ENCODE measurements at regions not wholly inside any gene's neighbourhood (a gene's known extent, or its start where the extent isn't known, plus 50 kb on each side); places are given as distances from the start of the nearest gene placed in this dataset.

DNA sequence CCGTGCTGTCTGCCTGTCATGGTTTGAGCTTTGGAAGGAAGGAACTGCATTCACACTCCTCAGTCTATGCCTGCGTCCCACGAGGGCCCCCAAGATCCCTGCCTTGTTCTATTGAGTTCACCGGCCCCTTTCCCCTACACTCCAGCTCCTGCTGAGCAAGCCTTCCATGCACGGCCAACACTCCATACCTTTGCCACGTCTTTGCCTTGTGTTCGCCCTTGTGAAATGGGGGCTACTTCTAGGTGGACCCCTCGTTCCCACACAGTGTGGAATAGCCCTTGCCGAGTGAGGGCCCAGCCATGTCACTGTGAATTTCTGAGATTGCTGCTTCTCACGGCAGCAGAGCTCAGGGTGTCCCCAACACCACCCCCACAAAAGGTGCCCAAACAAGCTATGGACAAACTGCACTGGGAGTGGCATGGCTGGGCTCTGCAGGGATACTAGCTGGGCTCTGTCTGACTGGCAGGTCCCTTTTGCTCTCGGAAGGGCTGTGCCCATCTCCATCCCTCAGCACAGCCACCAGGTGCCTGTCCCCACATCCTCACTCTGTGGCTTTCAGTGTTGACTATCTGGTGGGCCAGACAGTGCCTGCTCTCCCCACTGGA is 67.9 kb upstream of the ADAMTS2 start:
- no peak for TF ChIP-seq ESRRG (CRISPR knock-in tag; IDR thresholded peaks at IDR 0.05)
- no peak for TF ChIP-seq ZC3H10 (CRISPR knock-in tag; IDR thresholded peaks at IDR 0.05)
- TF ChIP-seq PATZ1 (CRISPR knock-in tag; IDR thresholded peaks at IDR 0.05; ENCODE audit: borderline replicate concordance), result no peak
- no peak for TF ChIP-seq TOX (CRISPR knock-in tag; IDR thresholded peaks at IDR 0.05; ENCODE audit: borderline replicate concordance)
- no peak for TF ChIP-seq TSHZ2 (CRISPR knock-in tag; IDR thresholded peaks at IDR 0.05)
- TF ChIP-seq, protein P1, sequence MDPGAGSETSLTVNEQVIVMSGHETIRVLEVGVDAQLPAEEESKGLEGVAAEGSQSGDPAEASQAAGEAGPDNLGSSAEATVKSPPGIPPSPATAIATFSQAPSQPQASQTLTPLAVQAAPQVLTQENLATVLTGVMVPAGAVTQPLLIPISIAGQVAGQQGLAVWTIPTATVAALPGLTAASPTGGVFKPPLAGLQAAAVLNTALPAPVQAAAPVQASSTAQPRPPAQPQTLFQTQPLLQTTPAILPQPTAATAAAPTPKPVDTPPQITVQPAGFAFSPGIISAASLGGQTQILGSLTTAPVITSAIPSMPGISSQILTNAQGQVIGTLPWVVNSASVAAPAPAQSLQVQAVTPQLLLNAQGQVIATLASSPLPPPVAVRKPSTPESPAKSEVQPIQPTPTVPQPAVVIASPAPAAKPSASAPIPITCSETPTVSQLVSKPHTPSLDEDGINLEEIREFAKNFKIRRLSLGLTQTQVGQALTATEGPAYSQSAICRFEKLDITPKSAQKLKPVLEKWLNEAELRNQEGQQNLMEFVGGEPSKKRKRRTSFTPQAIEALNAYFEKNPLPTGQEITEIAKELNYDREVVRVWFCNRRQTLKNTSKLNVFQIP (CRISPR knock-in tag; IDR thresholded peaks at IDR 0.05; ENCODE audit: borderline replicate concordance, low read depth), result no peak
- TF ChIP-seq ZFP30 (CRISPR knock-in tag; IDR thresholded peaks at IDR 0.05), result no peak
- ATAC-seq, result no peak

DNA sequence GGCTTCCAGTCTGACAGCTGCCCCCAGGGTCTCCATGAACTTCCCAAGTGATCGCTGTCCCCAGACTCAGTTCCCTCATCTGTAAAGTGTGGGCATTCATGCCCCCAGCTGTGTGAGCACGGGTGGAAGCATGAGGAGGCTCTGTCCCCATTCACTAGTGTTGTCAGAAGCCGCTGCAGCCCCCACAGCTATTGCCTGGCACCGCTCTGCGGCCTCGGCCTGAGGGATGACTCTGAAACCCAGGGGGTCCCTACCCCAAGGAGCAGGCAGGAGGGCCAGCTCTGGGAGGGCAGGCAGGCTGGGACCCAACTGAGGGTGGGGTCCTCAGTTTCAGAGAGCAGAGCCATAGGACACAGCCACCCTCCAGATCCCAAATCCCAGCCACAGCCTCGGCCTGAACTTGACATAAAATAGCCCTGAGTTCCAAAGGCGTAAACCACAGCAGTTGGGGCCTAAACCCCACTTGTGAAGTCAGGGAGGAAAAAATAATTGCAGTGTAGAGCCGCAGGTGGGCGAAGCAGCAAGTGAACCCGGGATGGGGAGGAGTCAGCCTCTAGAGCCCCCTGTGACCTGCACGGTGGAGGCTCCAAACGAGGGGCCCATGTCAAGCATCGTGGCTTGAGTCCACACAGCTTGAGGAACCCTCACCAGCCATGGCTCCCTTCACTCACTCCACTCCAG is 66.0 kb upstream of the ADAMTS2 start:
- ATAC-seq, result no peak
- no peak for TF ChIP-seq RARB (CRISPR knock-in tag; IDR thresholded peaks at IDR 0.05)
- TF ChIP-seq ISL1 (CRISPR knock-in tag; IDR thresholded peaks at IDR 0.05), result no peak
- TF ChIP-seq ZFP3 (CRISPR knock-in tag; IDR thresholded peaks at IDR 0.05), result no peak
- TF ChIP-seq ZC3H10 (CRISPR knock-in tag; IDR thresholded peaks at IDR 0.05), result no peak
- TF ChIP-seq TCF4 (CRISPR knock-in tag; IDR thresholded peaks at IDR 0.05; ENCODE audit: borderline replicate concordance), result no peak
- TF ChIP-seq, protein P2, sequence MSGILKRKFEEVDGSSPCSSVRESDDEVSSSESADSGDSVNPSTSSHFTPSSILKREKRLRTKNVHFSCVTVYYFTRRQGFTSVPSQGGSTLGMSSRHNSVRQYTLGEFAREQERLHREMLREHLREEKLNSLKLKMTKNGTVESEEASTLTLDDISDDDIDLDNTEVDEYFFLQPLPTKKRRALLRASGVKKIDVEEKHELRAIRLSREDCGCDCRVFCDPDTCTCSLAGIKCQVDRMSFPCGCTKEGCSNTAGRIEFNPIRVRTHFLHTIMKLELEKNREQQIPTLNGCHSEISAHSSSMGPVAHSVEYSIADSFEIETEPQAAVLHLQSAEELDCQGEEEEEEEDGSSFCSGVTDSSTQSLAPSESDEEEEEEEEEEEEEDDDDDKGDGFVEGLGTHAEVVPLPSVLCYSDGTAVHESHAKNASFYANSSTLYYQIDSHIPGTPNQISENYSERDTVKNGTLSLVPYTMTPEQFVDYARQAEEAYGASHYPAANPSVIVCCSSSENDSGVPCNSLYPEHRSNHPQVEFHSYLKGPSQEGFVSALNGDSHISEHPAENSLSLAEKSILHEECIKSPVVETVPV (CRISPR knock-in tag; IDR thresholded peaks at IDR 0.05), result no peak
- TF ChIP-seq ZNF70 (CRISPR knock-in tag; IDR thresholded peaks at IDR 0.05), result no peak
- TF ChIP-seq ZNF8 (CRISPR knock-in tag; IDR thresholded peaks at IDR 0.05), result no peak
- TF ChIP-seq TOX (CRISPR knock-in tag; IDR thresholded peaks at IDR 0.05; ENCODE audit: borderline replicate concordance), result no peak
- TF ChIP-seq ZFP30 (CRISPR knock-in tag; IDR thresholded peaks at IDR 0.05), result no peak
- TF ChIP-seq, protein P3, sequence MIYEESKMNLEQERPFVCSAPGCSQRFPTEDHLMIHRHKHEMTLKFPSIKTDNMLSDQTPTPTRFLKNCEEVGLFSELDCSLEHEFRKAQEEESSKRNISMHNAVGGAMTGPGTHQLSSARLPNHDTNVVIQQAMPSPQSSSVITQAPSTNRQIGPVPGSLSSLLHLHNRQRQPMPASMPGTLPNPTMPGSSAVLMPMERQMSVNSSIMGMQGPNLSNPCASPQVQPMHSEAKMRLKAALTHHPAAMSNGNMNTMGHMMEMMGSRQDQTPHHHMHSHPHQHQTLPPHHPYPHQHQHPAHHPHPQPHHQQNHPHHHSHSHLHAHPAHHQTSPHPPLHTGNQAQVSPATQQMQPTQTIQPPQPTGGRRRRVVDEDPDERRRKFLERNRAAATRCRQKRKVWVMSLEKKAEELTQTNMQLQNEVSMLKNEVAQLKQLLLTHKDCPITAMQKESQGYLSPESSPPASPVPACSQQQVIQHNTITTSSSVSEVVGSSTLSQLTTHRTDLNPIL (CRISPR knock-in tag; IDR thresholded peaks at IDR 0.05; ENCODE audit: low read depth), result no peak
- TF ChIP-seq BACH2 (CRISPR knock-in tag; IDR thresholded peaks at IDR 0.05; ENCODE audit: borderline replicate concordance), result no peak
- TF ChIP-seq OSR1 (CRISPR knock-in tag; IDR thresholded peaks at IDR 0.05), result no peak
- no peak for TF ChIP-seq GLIS3 (CRISPR knock-in tag; IDR thresholded peaks at IDR 0.05)
- TF ChIP-seq SNAI2 (CRISPR knock-in tag; IDR thresholded peaks at IDR 0.05), result no peak
- TF ChIP-seq, protein P1 (CRISPR knock-in tag; IDR thresholded peaks at IDR 0.05; ENCODE audit: borderline replicate concordance, low read depth), result no peak
- no peak for TF ChIP-seq ESRRG (CRISPR knock-in tag; IDR thresholded peaks at IDR 0.05)
- TF ChIP-seq ZNF565 (CRISPR knock-in tag; conservative IDR thresholded peaks at IDR 0.05; ENCODE audit: low read depth), result no peak

Measured in SK-N-SH treated with all-trans-retinoic acid at 6 μM for 48 hours (cell line).